MM.1S (cell line): ENCODE measurements at regions not wholly inside any gene's neighbourhood (a gene's known extent, or its start where the extent isn't known, plus 50 kb on each side); places are given as distances from the start of the nearest gene placed in this dataset.

Experiments used
- EZH2 ChIP-seq: fragments of 300-600 bp; sonication (generic); optimal IDR thresholded peaks from 2 replicates; pipeline ENCODE3; 2017; ENCODE audit warnings: low read depth, mild to moderate bottlenecking, antibody characterized with exemption, low read length, mixed read lengths
- EZH2phosphoT487 ChIP-seq: fragments of 300-600 bp; sonication (generic); IDR thresholded peaks from 2 replicates; pipeline ENCODE4 v1.6.1; 2018; ENCODE audit warnings: antibody characterized with exemption, low read length
- TF ChIP-seq, protein P1 (sequence below): fragments of 300-600 bp; sonication (generic); IDR thresholded peaks from 2 replicates; pipeline ENCODE4 v1.5.1; 2016; ENCODE audit warnings: antibody characterized with exemption, low read length, mixed read lengths

DNA sequence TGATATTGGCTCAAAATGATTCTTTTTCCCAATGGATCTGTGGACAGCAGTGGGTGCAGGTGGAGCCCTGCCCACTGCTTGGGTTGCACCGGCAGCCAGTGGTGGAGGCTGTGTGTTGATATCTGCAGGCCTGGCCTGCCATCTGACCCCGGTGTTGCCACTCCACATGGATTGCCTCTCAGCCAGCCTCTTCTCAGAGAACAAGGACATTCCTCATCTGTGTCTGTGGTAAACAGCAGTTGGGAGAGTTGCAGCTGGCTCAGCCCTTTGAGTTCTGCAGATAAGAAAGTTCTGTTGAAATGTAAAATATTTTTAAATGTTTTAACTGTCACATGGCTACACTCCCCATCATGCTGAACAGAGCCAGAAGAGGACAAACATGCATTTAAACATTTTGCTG is 374.9 kb upstream of the CELF2 start:
- TF ChIP-seq, protein P1, sequence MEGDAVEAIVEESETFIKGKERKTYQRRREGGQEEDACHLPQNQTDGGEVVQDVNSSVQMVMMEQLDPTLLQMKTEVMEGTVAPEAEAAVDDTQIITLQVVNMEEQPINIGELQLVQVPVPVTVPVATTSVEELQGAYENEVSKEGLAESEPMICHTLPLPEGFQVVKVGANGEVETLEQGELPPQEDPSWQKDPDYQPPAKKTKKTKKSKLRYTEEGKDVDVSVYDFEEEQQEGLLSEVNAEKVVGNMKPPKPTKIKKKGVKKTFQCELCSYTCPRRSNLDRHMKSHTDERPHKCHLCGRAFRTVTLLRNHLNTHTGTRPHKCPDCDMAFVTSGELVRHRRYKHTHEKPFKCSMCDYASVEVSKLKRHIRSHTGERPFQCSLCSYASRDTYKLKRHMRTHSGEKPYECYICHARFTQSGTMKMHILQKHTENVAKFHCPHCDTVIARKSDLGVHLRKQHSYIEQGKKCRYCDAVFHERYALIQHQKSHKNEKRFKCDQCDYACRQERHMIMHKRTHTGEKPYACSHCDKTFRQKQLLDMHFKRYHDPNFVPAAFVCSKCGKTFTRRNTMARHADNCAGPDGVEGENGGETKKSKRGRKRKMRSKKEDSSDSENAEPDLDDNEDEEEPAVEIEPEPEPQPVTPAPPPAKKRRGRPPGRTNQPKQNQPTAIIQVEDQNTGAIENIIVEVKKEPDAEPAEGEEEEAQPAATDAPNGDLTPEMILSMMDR, result no peak
- TF ChIP-seq EZH2 (no peak), EZH2phosphoT487 (no peak)
